ENCODE measurements at regions not wholly inside any gene's neighbourhood (a gene's known extent, or its start where the extent isn't known, plus 50 kb on each side); places are given as distances from the start of the nearest gene placed in this dataset.
"Not testable (repeated sequence)": the region's sequence is repeated elsewhere in the genome, so short reads cannot be mapped to it uniquely, and the experiment has no call there.

GRCh38 chrX:22536746-22537304 lies 264.1 kb downstream of the CBLL2 start:
- DNase-seq: no peak

- DNase-seq: no peak
These were observed 265.9 kb downstream of the CBLL2 start for GRCh38 chrX:22538580-22538979.

- DNase-seq: no peak
These were observed 269.2 kb downstream of the CBLL2 start for GRCh38 chrX:22541926-22542325.

DNA sequence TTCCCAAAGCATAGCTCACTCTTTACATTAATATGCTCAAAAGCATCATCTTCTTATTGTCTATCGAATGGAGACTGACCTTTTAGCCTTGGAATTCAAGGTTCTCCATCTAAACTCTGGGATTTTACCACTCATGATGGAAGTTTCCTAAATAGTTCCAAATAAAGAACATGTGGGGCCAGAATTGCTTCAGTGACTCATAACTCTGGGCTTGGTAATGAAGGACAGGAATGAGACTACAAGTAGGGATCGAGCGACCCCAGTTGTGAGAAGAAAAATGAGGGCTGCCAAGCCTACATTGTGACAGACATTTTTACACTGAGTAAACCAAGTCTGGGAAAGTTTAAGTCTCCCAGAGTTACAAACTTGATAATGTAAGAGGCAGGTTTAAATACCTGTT lies 269.9 kb downstream of the CBLL2 start:
- DNase-seq: no peak

- no peak for DNase-seq
These were observed 286.8 kb downstream of the CBLL2 start for GRCh38 chrX:22559506-22559905.

DNA sequence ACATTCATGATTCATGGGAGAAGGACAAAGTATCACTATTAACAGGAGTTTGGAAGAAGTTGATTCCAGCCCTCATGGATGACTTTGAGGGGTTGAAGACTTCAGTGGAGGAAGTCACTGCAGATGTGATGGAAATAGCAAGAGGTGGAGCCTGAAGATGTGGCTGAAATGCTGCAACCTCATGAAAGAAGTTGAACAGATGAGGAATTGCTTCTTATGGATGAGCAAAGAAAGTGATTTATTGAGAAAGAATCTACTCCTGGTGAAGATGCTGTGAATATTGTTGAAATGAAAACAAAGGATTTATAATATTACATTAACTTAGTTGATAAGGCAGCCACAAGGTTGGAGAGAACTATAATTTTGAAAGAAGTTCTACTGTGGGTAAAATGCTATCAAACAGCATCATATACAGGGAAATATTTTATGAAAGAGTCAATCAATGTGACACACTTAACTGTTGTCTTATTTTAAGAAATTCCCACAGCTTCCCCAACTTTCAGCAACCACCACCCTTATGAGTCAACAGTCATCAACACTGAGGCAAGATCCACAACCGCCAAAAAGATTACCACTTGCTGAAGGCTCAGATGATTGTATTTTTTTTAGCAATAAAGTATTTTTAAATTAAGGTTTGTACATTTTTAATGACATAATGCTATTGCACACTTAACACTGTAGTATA lies 302.6 kb downstream of the CBLL2 start:
- no peak for DNase-seq

DNA sequence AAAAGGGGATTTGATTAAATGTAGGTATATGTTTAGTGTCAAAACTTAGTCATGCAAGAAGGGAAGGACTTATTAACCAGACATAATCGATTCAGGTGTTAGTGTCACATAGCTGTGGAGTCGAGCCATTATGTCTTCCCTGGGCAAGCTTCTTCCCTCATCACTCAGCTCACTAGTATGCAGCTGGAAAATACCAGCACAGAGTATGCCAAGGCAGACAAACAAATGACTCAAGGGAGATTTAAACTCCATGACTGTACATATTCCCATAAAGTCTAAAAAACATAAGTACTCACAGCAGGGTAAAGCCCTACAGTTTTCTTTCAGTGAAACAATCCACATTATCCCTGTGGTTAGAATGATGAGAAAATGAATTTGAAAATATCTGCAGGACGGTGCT lies 304.5 kb downstream of the CBLL2 start:
- no peak for DNase-seq

DNA sequence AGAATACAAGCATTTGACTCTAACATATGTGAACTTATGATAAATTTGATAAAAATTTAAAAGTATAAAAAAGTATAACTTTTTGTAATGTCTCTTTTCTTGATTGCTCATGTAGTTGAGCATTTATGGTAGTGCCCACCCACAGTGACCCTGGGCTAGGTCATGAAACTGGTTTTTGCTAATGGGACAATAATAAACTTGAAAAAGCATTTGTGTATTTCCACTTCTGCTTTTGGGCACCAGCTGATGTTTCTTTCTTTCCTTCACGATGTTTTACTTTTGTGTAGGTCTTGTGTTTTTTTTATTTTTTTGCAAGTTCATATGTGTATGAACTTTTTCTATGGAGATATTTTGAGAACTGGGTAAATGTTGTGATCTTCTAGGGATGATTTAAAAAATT lies 313.1 kb downstream of the CBLL2 start:
- no peak for DNase-seq

DNA sequence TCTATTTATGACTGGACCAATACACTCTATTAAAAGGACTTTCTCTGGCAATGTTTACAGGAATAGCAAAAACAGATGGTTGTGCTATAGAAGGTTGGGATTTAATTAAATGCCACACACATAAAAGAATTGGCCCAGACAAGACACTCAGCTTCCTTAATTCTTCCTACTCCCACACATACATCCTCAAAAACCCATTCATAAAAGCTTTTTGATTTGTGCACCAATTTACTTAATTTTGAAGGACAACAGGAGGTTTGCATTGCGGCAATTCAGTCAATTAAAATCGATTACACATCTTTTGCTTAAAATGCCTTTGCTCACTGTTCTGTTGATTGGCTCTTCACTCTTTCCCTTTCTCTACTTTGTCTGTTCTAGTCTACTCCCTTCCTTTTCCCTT lies 317.1 kb downstream of the CBLL2 start:
- no peak for DNase-seq

DNA sequence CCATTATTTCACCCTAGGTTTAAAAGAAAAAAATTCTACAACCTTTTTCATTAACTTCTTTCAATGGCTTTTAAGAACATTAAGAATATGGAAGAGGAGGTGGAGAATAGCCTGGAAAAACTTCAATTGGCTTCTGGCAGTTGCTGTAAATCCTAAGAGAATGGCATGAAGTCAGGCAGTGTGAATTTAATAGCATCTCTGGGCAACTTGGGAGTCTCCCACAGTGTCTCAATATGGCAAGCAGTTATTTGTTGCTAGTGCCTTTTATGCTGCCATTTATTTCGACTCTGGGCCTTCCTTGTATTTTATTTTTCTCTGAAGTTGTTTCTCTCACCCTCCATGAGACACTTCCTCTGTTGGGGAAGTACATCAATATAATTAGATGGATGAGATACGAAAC lies 322.1 kb downstream of the CBLL2 start:
- DNase-seq: no peak

GRCh38 chrX:22603060-22603459 lies 330.3 kb downstream of the CBLL2 start:
- DNase-seq: no peak

GRCh38 chrX:22609452-22609851 lies 336.7 kb downstream of the CBLL2 start:
- not testable (repeated sequence) for DNase-seq

DNA sequence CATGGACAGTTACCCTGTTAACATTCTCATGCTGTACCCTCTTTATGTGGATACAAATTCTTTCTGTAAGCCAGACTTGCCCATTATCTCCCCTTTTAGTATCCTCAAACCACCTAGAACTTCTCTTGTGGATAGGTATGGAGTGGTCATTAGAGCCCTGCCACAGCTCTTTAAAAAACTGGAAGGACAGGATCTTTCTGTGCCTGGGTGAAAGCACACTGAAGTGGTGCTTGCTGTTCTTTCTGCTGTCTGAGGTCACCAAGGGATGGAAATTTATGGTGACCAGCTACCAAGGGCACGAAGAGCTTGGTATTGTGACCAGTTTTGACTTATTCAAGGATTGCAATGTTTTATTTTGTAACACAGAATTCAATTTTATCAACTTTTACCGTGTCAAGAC lies 344.2 kb downstream of the CBLL2 start:
- no peak for DNase-seq

GRCh38 chrX:22627576-22627975 lies 354.9 kb downstream of the CBLL2 start:
- no peak for DNase-seq

GRCh38 chrX:22628275-22628674 lies 355.6 kb downstream of the CBLL2 start:
- DNase-seq: no peak

GRCh38 chrX:22629105-22629725 lies 356.5 kb downstream of the CBLL2 start:
- DNase-seq: no peak

DNA sequence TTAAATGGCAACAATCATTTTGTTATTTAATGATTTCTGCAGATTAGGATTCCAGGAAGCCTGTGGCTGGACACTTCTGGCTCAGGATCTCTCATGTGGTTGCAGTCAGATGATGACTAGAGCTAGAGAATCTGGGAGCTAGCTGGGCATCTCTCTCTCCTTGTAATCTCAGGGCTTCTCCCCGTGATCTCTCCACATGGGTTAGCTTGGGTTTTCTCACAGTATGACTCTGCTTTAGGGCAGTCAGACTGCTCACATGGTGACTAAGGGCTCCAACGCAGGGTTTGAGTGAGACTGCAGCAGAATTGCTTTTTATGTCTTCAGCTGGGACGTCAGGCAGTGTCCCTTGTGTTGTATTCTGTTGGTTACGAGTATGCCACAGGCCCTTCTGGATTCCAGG lies 361.4 kb downstream of the CBLL2 start:
- no peak for DNase-seq

DNA sequence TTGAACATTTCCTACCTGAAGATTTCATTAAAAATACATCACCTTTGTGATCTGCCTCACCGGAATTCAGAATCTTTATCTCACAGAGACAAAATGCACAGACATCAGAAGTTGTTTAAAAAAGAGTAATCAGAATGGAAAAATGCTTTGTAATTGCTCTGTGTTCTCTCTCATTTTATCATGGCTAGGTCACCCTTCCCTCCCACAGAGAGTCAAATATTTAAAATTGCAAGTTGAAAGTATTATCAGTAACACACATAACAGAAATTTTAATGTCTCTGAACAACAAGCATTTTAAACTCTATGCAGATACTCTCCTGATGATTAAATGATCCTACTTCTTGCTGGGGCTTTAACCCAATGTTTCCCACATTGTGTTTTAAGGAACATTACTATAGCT lies 362.0 kb downstream of the CBLL2 start:
- no peak for DNase-seq

GRCh38 chrX:22648281-22648680 lies 351.5 kb upstream of the DDX53 start:
- DNase-seq: no peak

DNA sequence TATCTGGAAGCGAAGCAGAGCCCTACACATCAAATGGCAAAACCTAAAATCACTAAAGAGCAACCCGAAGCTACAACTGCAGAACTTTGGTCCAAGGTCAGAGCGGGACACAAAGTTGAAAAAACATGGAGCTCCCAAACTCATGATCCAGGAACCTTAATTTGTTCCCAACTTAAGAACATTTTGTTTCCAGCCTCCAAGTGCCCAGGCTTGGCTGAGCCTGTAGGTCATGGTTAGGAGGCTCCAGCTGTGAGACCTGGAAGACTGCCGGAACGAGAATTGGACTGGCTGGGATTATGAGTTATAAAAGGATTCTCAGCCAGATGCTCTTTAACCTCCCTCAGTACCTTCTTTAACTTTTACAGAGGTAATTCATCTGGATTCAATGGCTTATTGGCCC lies 349.1 kb upstream of the DDX53 start:
- no peak for DNase-seq

- DNase-seq: no peak
These were observed 347.2 kb upstream of the DDX53 start for GRCh38 chrX:22652596-22652995.

DNA sequence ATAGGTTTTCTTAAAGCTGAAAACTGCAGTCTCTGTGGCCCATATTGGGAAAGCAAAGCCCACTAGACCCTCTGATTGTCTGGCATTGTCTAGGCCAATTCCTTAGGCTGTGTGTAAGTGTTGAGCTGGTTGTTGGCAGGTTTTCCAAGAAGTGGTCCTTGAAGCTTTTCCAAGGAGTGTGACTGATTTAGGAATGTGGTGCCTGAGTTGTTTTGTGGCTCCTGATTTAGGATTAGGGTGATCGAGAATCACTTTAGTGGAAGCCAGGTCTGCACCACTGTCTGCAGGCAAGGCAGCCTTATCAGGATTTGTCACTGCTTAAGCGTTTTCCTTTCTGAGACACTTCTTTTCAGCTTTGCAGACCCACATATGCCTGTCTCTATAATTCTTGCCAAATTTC lies 339.0 kb upstream of the DDX53 start:
- DNase-seq: no peak

- no peak for DNase-seq
These were observed 337.0 kb upstream of the DDX53 start for GRCh38 chrX:22662776-22663175.

DNA sequence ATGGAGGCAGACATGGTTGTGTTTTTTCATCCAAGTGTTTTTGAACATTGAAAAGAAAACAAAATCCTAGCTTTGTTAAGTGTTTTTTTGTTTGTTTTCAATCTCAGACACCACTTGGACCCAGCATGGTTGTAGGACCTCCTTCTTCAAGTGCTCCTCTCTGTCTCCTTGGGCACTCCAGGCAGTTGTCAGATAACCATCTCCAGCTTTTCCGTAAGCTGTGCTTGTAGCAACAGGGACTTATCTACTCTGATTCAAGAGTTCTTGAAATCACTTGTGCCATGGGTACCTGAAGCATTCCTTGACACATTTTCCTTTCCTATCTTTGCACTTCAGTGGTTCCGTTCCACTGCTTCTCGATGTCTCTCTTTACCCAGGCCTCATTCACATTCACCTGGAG lies 334.9 kb upstream of the DDX53 start:
- no peak for DNase-seq

DNA sequence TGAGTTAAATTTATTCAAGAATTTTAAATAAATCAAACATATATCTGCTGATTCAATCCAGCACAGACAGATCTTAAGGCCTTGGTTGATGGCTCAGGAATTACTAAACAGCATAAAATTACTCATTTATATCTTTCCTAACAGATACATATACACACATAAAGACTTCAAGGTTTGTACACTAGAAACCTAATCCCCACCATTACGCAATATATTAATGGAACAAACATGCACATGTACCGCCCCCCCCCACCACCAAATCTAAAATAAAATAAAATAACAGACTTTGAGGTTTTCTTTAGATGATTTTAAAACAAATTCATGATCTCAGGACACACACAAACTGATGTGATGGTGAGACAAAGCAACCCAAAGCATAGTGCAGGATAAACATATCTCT lies 333.9 kb upstream of the DDX53 start:
- no peak for DNase-seq

All from NCI-H1092 (cell line).